ENCODE measurements at regions not wholly inside any gene's neighbourhood (a gene's known extent, or its start where the extent isn't known, plus 50 kb on each side); places are given as distances from the start of the nearest gene placed in this dataset.
A peak's percentile ranks its signal among the peaks of the same experiment; 100 is the strongest.

DNA sequence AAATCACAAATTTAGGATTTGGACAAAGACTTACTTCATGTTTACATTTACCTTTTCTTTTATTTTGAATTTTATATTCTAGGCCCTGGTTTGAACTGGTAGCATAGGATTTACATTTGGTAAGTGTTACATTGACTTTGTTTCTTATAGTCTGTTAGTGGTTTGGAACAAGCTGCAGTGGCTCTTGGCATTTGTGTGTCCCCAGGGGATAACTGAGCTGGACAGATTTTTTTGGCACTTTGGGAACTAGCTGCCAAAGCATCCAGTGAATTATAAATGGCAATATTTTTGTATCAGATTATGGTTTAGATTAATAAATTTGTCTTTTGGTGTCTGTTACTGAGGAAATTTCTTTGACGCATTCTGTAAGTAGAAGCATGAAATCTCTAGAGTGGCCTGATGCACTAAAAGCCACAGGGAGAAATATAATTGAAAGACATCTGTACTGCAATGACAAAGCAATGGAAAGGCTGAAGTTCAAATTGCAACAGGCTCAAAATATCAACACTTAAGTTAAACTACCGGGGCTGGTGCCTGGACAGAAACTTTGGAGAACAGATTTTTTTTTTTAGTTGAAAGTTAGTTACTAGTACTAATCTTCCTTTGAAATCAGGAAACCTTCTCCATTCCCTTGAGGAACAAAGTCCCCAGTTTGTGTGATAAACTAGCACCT, 107.6 kb upstream of the PLCXD3 start:
- Mint-ChIP-seq H3K4me3 (ENCODE audit: unreplicated experiment) (no peak overlapping the region), H3K36me3 (ENCODE audit: low read depth) (no peaks in the 10 kb centered on the region), H3K27ac (ENCODE audit: unreplicated experiment) (no peak overlapping the region), H3K9me3 (ENCODE audit: low read depth) (no peaks in the 10 kb centered on the region), H3K4me1 (ENCODE audit: low read depth) (peaks cover 6% of the 10 kb centered on the region), H3K27me3 (ENCODE audit: low read depth) (peaks cover 13% of the 10 kb centered on the region)
- no peak for DNase-seq (ENCODE audit: low spot score)
- TF ChIP-seq, protein P1, sequence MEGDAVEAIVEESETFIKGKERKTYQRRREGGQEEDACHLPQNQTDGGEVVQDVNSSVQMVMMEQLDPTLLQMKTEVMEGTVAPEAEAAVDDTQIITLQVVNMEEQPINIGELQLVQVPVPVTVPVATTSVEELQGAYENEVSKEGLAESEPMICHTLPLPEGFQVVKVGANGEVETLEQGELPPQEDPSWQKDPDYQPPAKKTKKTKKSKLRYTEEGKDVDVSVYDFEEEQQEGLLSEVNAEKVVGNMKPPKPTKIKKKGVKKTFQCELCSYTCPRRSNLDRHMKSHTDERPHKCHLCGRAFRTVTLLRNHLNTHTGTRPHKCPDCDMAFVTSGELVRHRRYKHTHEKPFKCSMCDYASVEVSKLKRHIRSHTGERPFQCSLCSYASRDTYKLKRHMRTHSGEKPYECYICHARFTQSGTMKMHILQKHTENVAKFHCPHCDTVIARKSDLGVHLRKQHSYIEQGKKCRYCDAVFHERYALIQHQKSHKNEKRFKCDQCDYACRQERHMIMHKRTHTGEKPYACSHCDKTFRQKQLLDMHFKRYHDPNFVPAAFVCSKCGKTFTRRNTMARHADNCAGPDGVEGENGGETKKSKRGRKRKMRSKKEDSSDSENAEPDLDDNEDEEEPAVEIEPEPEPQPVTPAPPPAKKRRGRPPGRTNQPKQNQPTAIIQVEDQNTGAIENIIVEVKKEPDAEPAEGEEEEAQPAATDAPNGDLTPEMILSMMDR (IDR thresholded peaks at IDR 0.05): no peak

DNA sequence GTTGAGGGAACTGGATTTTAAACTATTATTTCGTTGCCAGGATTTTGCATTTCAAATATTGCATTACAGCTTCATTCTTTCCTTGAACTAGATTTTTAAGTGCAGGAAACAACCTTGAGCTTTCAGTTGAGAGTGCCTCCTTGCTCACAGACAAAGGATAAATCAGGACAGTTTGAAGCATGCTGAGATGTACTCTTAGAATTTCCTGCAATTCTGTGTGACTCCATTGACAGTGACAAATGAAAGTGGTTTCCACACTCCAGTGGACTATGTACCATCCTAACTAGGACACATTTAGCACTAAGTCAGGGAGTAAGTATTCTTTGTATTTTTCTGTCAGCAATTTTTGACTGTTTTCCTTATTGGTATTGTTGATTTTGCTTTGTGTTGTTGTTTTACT, 100.0 kb upstream of the PLCXD3 start:
- H3K9me3 Mint-ChIP-seq (ENCODE audit: low read depth): peaks cover 5% of the 10 kb centered on the region
- no peak overlapping the region for H3K27ac Mint-ChIP-seq (ENCODE audit: unreplicated experiment)
- H3K27me3 Mint-ChIP-seq (ENCODE audit: low read depth): peaks cover 4% of the 10 kb centered on the region
- H3K36me3 Mint-ChIP-seq (ENCODE audit: low read depth): peaks cover 5% of the 10 kb centered on the region
- no peak overlapping the region for H3K4me3 Mint-ChIP-seq (ENCODE audit: unreplicated experiment)
- TF ChIP-seq, protein P1 (IDR thresholded peaks at IDR 0.05): no peak
- H3K4me1 Mint-ChIP-seq (ENCODE audit: low read depth): no peaks in the 10 kb centered on the region
- no peak for DNase-seq (ENCODE audit: low spot score)

DNA sequence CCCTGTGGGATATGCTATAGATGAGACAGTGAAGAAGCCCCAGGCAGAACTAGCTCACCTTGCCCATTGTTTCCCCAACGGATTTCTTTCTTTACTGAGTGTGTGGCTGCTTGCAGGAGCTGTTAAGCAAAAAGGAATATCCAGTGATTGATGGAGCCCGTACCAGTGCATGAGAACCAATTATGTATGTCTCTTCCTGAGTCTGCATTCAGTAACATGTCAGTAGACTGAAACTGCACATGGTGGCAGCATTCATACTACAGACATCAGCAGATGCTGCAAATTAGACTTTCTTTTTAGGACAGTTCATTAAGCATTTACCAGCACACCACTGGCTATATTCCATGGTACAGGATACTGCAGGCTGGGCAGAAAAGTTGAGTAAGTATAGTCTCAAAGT, 90.3 kb upstream of the PLCXD3 start:
- Mint-ChIP-seq H3K4me1 (ENCODE audit: low read depth) (no peaks in the 10 kb centered on the region), H3K27me3 (ENCODE audit: low read depth) (no peaks in the 10 kb centered on the region), H3K9me3 (ENCODE audit: low read depth) (peaks cover 3% of the 10 kb centered on the region), H3K36me3 (ENCODE audit: low read depth) (no peaks in the 10 kb centered on the region), H3K27ac (ENCODE audit: unreplicated experiment) (no peak overlapping the region), H3K4me3 (ENCODE audit: unreplicated experiment) (no peak overlapping the region)
- TF ChIP-seq, protein P1 (IDR thresholded peaks at IDR 0.05): no peak
- no peak for DNase-seq (ENCODE audit: low spot score)

DNA sequence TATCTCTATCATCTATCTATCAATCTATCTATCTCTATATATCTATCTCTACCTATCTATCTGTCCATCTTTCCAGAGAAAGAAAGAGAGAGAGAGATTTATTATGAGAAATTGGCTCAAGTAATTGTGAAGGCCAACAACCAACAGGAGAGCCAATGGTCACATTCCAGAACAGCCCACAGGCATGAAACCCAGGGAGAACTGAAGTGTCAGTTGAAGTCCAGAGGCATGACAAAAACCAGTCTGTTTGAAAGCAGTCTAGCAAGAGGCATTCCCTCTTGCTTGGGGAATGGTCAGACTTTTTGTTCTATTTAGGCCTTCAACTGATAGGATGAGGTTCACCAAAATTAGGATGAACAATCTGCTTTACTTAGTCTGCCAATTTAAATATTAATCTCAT, 87.6 kb upstream of the PLCXD3 start:
- TF ChIP-seq, protein P1 (IDR thresholded peaks at IDR 0.05): no peak
- Mint-ChIP-seq H3K4me3 (ENCODE audit: unreplicated experiment) (no peak overlapping the region), H3K4me1 (ENCODE audit: low read depth) (no peaks in the 10 kb centered on the region), H3K9me3 (ENCODE audit: low read depth) (peaks cover 7% of the 10 kb centered on the region), H3K27ac (ENCODE audit: unreplicated experiment) (no peak overlapping the region), H3K27me3 (ENCODE audit: low read depth) (no peaks in the 10 kb centered on the region), H3K36me3 (ENCODE audit: low read depth) (no peaks in the 10 kb centered on the region)
- no peak for DNase-seq (ENCODE audit: low spot score)

DNA sequence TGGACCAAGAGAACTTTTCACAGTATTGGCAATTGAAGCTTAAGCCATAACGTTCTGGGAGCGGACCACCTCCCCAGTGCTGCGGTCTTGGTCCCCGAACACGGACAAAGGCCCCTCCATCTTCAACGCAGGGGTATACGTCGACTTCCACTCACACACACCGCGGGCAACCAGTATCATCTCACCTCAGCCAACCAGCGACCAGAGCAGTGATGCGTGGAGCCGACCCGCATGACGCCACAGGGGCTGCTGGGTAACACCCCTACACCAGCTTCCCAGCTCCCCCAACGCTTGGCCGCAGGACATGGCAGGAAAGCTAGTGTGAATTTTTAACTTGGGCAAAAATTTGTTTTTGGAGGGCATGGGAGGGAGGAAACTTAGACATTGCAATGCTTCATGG, 77.3 kb upstream of the PLCXD3 start:
- Mint-ChIP-seq H3K27me3 (ENCODE audit: low read depth) (peaks cover 24% of the 10 kb centered on the region), H3K27ac (ENCODE audit: unreplicated experiment) (no peak overlapping the region), H3K9me3 (ENCODE audit: low read depth) (no peaks in the 10 kb centered on the region), H3K4me3 (ENCODE audit: unreplicated experiment) (no peak overlapping the region), H3K4me1 (ENCODE audit: low read depth) (no peaks in the 10 kb centered on the region), H3K36me3 (ENCODE audit: low read depth) (no peaks in the 10 kb centered on the region)
- DNase-seq (ENCODE audit: low spot score): peak; percentile 83
- TF ChIP-seq, protein P1 (IDR thresholded peaks at IDR 0.05): no peak

All from chondrocyte (in vitro differentiated cells).